Activated CD8-positive, alpha-beta T cell treated with anti-CD3 and anti-CD28 coated beads for 36 hours (primary cell): ENCODE measurements at regions not wholly inside any gene's neighbourhood (a gene's known extent, or its start where the extent isn't known, plus 50 kb on each side); places are given as distances from the start of the nearest gene placed in this dataset.

Experiments
- ATAC-seq: fragments of 200-7000 bp; cut with Tn5 transposase; one replicate; pipeline ENCODE4 v1.10.0; 2021; ENCODE audit warnings: mild to moderate bottlenecking, moderate library complexity
- CTCF ChIA-PET: fragments of 350-600 bp; sonication (Branson Sonifier 250); formaldehyde crosslinking; loops from one replicate; lab custom pipeline; 2021; ENCODE audit warnings: antibody characterized with exemption; lab: Charles Lee
- POLR2A ChIA-PET: fragments of 350-600 bp; sonication (Branson Sonifier 250); formaldehyde crosslinking; loops from one replicate; lab custom pipeline; 2021; ENCODE audit warnings: antibody characterized with exemption; lab: Charles Lee
- DNase-seq: peaks from one replicate; pipeline ENCODE4 v3.0.0-alpha.2; 2020
- H3K27ac Mint-ChIP-seq: one replicate; pipeline ENCODE4 v1.8.0; 2021; ENCODE audit warnings: mild to moderate bottlenecking, mixed read lengths
- H3K27me3 Mint-ChIP-seq: one replicate; pipeline ENCODE4 v1.8.0; 2021; ENCODE audit warnings: mixed read lengths
- H3K36me3 Mint-ChIP-seq: one replicate; pipeline ENCODE4 v1.8.0; 2021; ENCODE audit warnings: low read depth, mixed read lengths
- H3K4me1 Mint-ChIP-seq: one replicate; pipeline ENCODE4 v1.8.0; 2021; ENCODE audit warnings: low read depth, mixed read lengths
- H3K4me3 Mint-ChIP-seq: one replicate; pipeline ENCODE4 v1.8.0; 2021; ENCODE audit warnings: mild to moderate bottlenecking, moderate library complexity, mixed read lengths
- H3K9me3 Mint-ChIP-seq: one replicate; pipeline ENCODE4 v1.8.0; 2021; ENCODE audit warnings: mixed read lengths
- CTCF ChIP-seq: fragments of 200-600 bp; IDR thresholded peaks from one replicate; pipeline ENCODE4 v1.8.0; 2022; ENCODE audit warnings: antibody characterized with exemption, mild to moderate bottlenecking
- intact Hi-C: fragments of 100-400 bp; cut with micrococcal nuclease; formaldehyde crosslinking; loops from one replicate; pipeline ENCODE4 v1.10.0; 2022

GRCh38 chr21:28200726-28201125 lies 792.0 kb downstream of the LTN1 start:
- Mint-ChIP-seq H3K36me3 (no peaks in the 10 kb centered on the region), H3K27ac (no peak overlapping the region), H3K27me3 (no peaks in the 10 kb centered on the region), H3K4me3 (no peak overlapping the region), H3K4me1 (no peaks in the 10 kb centered on the region), H3K9me3 (peaks cover 5% of the 10 kb centered on the region)
- POLR2A ChIA-PET: no interaction called here
- CTCF ChIA-PET: no interaction called here
- DNase-seq: no peak
- no peak for ATAC-seq
- TF ChIP-seq CTCF: no peak
- intact Hi-C loops: no loop called here

GRCh38 chr21:28196981-28197380 lies 795.7 kb downstream of the LTN1 start:
- Mint-ChIP-seq H3K9me3 (peaks cover 18% of the 10 kb centered on the region), H3K4me3 (no peak overlapping the region), H3K27ac (no peak overlapping the region), H3K36me3 (no peaks in the 10 kb centered on the region), H3K4me1 (no peaks in the 10 kb centered on the region), H3K27me3 (no peaks in the 10 kb centered on the region)
- ChIA-PET POLR2A (no interaction called here), CTCF (no interaction called here)
- no peak for TF ChIP-seq CTCF
- intact Hi-C loops: no loop called here
- ATAC-seq (no peak), DNase-seq (no peak)

GRCh38 chr21:28193189-28193588 lies 799.5 kb downstream of the LTN1 start:
- TF ChIP-seq CTCF: no peak
- H3K36me3 Mint-ChIP-seq: no peaks in the 10 kb centered on the region
- no peaks in the 10 kb centered on the region for H3K27me3 Mint-ChIP-seq
- no peak overlapping the region for H3K4me3 Mint-ChIP-seq
- peaks cover 22% of the 10 kb centered on the region for H3K9me3 Mint-ChIP-seq
- no peaks in the 10 kb centered on the region for H3K4me1 Mint-ChIP-seq
- DNase-seq: no peak
- ATAC-seq: no peak
- intact Hi-C loops: no loop called here
- H3K27ac Mint-ChIP-seq: no peak overlapping the region
- ChIA-PET CTCF (no interaction called here), POLR2A (no interaction called here)

- ATAC-seq: no peak
- POLR2A ChIA-PET: no interaction called here
- CTCF ChIA-PET: no interaction called here
Observed at GRCh38 chr21:28186604-28187003, 806.1 kb downstream of the LTN1 start.

GRCh38 chr21:28181730-28182129 lies 810.9 kb downstream of the LTN1 start:
- H3K27ac Mint-ChIP-seq: no peak overlapping the region
- CTCF ChIA-PET: no interaction called here

More at GRCh38 chr21:28186604-28187003, 806.1 kb downstream of the LTN1 start:
- Mint-ChIP-seq H3K36me3 (no peaks in the 10 kb centered on the region), H3K9me3 (peaks cover 8% of the 10 kb centered on the region), H3K4me3 (no peak overlapping the region), H3K4me1 (no peaks in the 10 kb centered on the region), H3K27ac (no peak overlapping the region), H3K27me3 (no peaks in the 10 kb centered on the region)
- no peak for TF ChIP-seq CTCF
- no peak for DNase-seq
- intact Hi-C loops: no loop called here

More at GRCh38 chr21:28181730-28182129, 810.9 kb downstream of the LTN1 start:
- ATAC-seq (no peak), DNase-seq (no peak)
- POLR2A ChIA-PET: no interaction called here
- Mint-ChIP-seq H3K36me3 (no peaks in the 10 kb centered on the region), H3K9me3 (peaks cover 8% of the 10 kb centered on the region), H3K27me3 (no peaks in the 10 kb centered on the region), H3K4me3 (no peak overlapping the region), H3K4me1 (no peaks in the 10 kb centered on the region)
- TF ChIP-seq CTCF: no peak
- intact Hi-C loops: no loop called here
